Activated CD4-positive, alpha-beta T cell treated with anti-CD3 and anti-CD28 coated beads for 36 hours (primary cell): ENCODE measurements at regions not wholly inside any gene's neighbourhood (a gene's known extent, or its start where the extent isn't known, plus 50 kb on each side); places are given as distances from the start of the nearest gene placed in this dataset.
A peak's percentile ranks its signal among the peaks of the same experiment; 100 is the strongest.

Experiments used
- ATAC-seq: fragments of 200-7000 bp; cut with Tn5 transposase; one replicate; pipeline ENCODE4 v1.10.0; 2021; ENCODE audit warnings: mild to moderate bottlenecking, moderate library complexity
- CTCF ChIA-PET: fragments of 350-600 bp; sonication (Branson Sonifier 250); formaldehyde crosslinking; loops from one replicate; lab custom pipeline; 2021; ENCODE audit warnings: antibody characterized with exemption; lab: Charles Lee
- POLR2A ChIA-PET: fragments of 350-600 bp; sonication (Branson Sonifier 250); formaldehyde crosslinking; loops from one replicate; lab custom pipeline; 2021; ENCODE audit warnings: antibody characterized with exemption, inconsistent platforms; lab: Charles Lee
- DNase-seq: peaks from one replicate; pipeline ENCODE4 v3.0.0-alpha.2; 2020
- H3K27ac Mint-ChIP-seq: one replicate; pipeline ENCODE4 v1.8.0; 2021; ENCODE audit warnings: mixed read lengths
- H3K27me3 Mint-ChIP-seq: one replicate; pipeline ENCODE4 v1.8.0; 2021; ENCODE audit warnings: mixed read lengths
- H3K36me3 Mint-ChIP-seq: one replicate; pipeline ENCODE4 v1.8.0; 2021; ENCODE audit warnings: low read depth, mixed read lengths
- H3K4me1 Mint-ChIP-seq: one replicate; pipeline ENCODE4 v1.8.0; 2021; ENCODE audit warnings: mixed read lengths
- H3K4me3 Mint-ChIP-seq: one replicate; pipeline ENCODE4 v1.8.0; 2021; ENCODE audit warnings: mild to moderate bottlenecking, moderate library complexity, mixed read lengths
- H3K9me3 Mint-ChIP-seq: one replicate; pipeline ENCODE4 v1.8.0; 2021; ENCODE audit warnings: low read depth, mixed read lengths
- intact Hi-C, 2 experiments: fragments of 100-400 bp; cut with DNase I in 1 of 2; cut with micrococcal nuclease in 1 of 2; formaldehyde crosslinking; loops; one replicate each; pipeline versions ENCODE4 v1.14.2 to v1.15.1; 2022 to 2024; cut with DNase I, micrococcal nuclease

GRCh38 chrX:51954592-51954991 lies 61.2 kb downstream of the MAGED1 start:
- intact Hi-C loops = no loop called here
- CTCF ChIA-PET = interaction anchor here (0.6 kb wide), 1 partner anchor 1118 kb away, joined by 3 read pairs; no protein-coding TSS in a partner anchor

GRCh38 chrX:51955200-51955599 lies 61.8 kb downstream of the MAGED1 start:
- Mint-ChIP-seq H3K27me3 (peaks cover 8% of the 10 kb centered on the region), H3K27ac (no peak overlapping the region), H3K4me3 (no peak overlapping the region), H3K36me3 (no peaks in the 10 kb centered on the region), H3K9me3 (no peaks in the 10 kb centered on the region), H3K4me1 (peaks cover 2% of the 10 kb centered on the region)
- CTCF ChIA-PET = interaction anchor here (0.6 kb wide), 2 partner anchors 311 to 1117 kb away, joined by 3 to 4 read pairs; no protein-coding TSS in a partner anchor
- ATAC-seq = peak; percentile 76
- peak; percentile 5 for DNase-seq
- intact Hi-C loops = no loop called here
- POLR2A ChIA-PET = no interaction called here

More at GRCh38 chrX:51954592-51954991, 61.2 kb downstream of the MAGED1 start:
- Mint-ChIP-seq H3K4me1 (peaks cover 2% of the 10 kb centered on the region), H3K27ac (no peak overlapping the region), H3K9me3 (no peaks in the 10 kb centered on the region), H3K4me3 (no peak overlapping the region), H3K36me3 (no peaks in the 10 kb centered on the region), H3K27me3 (peaks cover 8% of the 10 kb centered on the region)
- no peak for ATAC-seq
- POLR2A ChIA-PET = no interaction called here
- DNase-seq = no peak

- ATAC-seq = no peak
- Mint-ChIP-seq H3K4me1 (peaks cover 2% of the 10 kb centered on the region), H3K27ac (no peak overlapping the region), H3K9me3 (no peaks in the 10 kb centered on the region), H3K27me3 (peaks cover 8% of the 10 kb centered on the region), H3K4me3 (no peak overlapping the region), H3K36me3 (no peaks in the 10 kb centered on the region)
- intact Hi-C loops = no loop called here
- no peak for DNase-seq
- ChIA-PET CTCF (no interaction called here), POLR2A (no interaction called here)
Observed at GRCh38 chrX:51956441-51956840, 63.0 kb downstream of the MAGED1 start.

GRCh38 chrX:51975360-51975759 lies 81.9 kb downstream of the MAGED1 start:
- peaks cover 5% of the 10 kb centered on the region for H3K27me3 Mint-ChIP-seq
- H3K36me3 Mint-ChIP-seq = no peaks in the 10 kb centered on the region
- ChIA-PET CTCF (interaction anchor here (0.8 kb wide), 1 partner anchor 1310 kb away, joined by 3 read pairs; no protein-coding TSS in a partner anchor), POLR2A (no interaction called here)
- H3K9me3 Mint-ChIP-seq = no peaks in the 10 kb centered on the region
- intact Hi-C loops = no loop called here
- peaks cover 6% of the 10 kb centered on the region for H3K4me1 Mint-ChIP-seq
- no peak for ATAC-seq
- DNase-seq = no peak
- no peak overlapping the region for H3K27ac Mint-ChIP-seq
- H3K4me3 Mint-ChIP-seq = no peak overlapping the region

- Mint-ChIP-seq H3K36me3 (no peaks in the 10 kb centered on the region), H3K4me3 (no peak overlapping the region), H3K27ac (no peak overlapping the region), H3K9me3 (no peaks in the 10 kb centered on the region), H3K4me1 (peaks cover 6% of the 10 kb centered on the region), H3K27me3 (peaks cover 5% of the 10 kb centered on the region)
- ChIA-PET POLR2A (no interaction called here), CTCF (interaction anchor here (0.8 kb wide), 1 partner anchor 1310 kb away, joined by 3 read pairs; no protein-coding TSS in a partner anchor)
- no peak for ATAC-seq
- DNase-seq = no peak
- intact Hi-C loops = no loop called here
Observed at GRCh38 chrX:51975811-51976210, 82.4 kb downstream of the MAGED1 start.

- intact Hi-C loops = no loop called here
- no peak for DNase-seq
- H3K27ac Mint-ChIP-seq = no peak overlapping the region
- H3K9me3 Mint-ChIP-seq = no peaks in the 10 kb centered on the region
- H3K4me3 Mint-ChIP-seq = no peak overlapping the region
- peaks cover 5% of the 10 kb centered on the region for H3K27me3 Mint-ChIP-seq
- ChIA-PET CTCF (no interaction called here), POLR2A (no interaction called here)
- peaks cover 6% of the 10 kb centered on the region for H3K4me1 Mint-ChIP-seq
- no peaks in the 10 kb centered on the region for H3K36me3 Mint-ChIP-seq
- ATAC-seq = no peak
Observed at GRCh38 chrX:51976503-51976902, 83.1 kb downstream of the MAGED1 start.
